ENCODE measurements at regions not wholly inside any gene's neighbourhood (a gene's known extent, or its start where the extent isn't known, plus 50 kb on each side); places are given as distances from the start of the nearest gene placed in this dataset.

- no peak for TF ChIP-seq POLR2A (IDR thresholded peaks at IDR 0.05)
- TF ChIP-seq, protein P1, sequence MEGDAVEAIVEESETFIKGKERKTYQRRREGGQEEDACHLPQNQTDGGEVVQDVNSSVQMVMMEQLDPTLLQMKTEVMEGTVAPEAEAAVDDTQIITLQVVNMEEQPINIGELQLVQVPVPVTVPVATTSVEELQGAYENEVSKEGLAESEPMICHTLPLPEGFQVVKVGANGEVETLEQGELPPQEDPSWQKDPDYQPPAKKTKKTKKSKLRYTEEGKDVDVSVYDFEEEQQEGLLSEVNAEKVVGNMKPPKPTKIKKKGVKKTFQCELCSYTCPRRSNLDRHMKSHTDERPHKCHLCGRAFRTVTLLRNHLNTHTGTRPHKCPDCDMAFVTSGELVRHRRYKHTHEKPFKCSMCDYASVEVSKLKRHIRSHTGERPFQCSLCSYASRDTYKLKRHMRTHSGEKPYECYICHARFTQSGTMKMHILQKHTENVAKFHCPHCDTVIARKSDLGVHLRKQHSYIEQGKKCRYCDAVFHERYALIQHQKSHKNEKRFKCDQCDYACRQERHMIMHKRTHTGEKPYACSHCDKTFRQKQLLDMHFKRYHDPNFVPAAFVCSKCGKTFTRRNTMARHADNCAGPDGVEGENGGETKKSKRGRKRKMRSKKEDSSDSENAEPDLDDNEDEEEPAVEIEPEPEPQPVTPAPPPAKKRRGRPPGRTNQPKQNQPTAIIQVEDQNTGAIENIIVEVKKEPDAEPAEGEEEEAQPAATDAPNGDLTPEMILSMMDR (IDR thresholded peaks at IDR 0.05), result no peak
- Histone ChIP-seq H3K4me3 (replicated peaks in 1 of 3) (no peak overlapping the region), H3K4me1 (peaks cover 0 to 15% of the 10 kb centered on the region in 2 donors), H3K36me3 (no peaks in the 10 kb centered on the region), H3K27ac (no peak overlapping the region), H3K27me3 (no peaks in the 10 kb centered on the region), H3K9me3 (no peaks in the 10 kb centered on the region)
- WGBS, 2 donors, result 70 to 79% methylated on average over 5 of the region's 5 CpGs
- intact Hi-C loops (cut with DNase I), result loop anchor here (10.0 kb wide), 1 partner anchor 504 kb away; no protein-coding TSS in a partner anchor
- no peak for DNase-seq
Measured at GRCh38 chr5:167720676-167721260, 570.7 kb upstream of the WWC1 start.

DNA sequence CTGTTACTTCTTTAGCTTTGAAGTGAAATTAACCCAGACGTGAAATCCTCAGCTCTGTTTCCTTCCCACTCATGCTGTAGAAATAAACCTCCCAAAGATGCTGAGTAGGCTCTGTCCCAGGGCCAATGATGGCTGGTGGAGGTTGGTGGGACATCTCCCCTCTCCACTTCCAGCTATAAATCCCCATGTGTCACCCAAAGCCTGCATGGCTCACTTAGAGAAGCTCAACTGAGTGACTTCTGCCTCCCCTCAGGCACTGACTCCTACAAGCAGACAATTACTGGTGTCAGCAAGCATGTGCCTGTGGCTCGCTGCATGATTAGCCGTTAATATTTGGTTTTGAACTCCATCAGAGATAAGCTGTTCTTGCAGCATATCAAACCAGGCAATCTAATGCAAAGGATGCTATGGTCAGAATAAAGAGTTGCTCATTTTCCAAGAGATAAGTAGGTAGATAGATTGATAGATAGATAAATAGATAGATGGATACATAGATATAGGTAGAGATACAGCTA lies 569.5 kb upstream of the WWC1 start:
- H3K36me3 ChIP-seq, result no peaks in the 10 kb centered on the region
- no peak overlapping the region for H3K27ac ChIP-seq
- H3K4me3 ChIP-seq (replicated peaks in 1 of 3), result no peak overlapping the region
- H3K4me1 ChIP-seq, result peaks cover 0 to 15% of the 10 kb centered on the region in 2 donors
- H3K9me3 ChIP-seq, result no peaks in the 10 kb centered on the region
- 83 to 91% methylated on average over 3 of the region's 3 CpGs for WGBS, 2 donors
- TF ChIP-seq, protein P1 (IDR thresholded peaks at IDR 0.05), result no peak
- no peak for TF ChIP-seq POLR2A (IDR thresholded peaks at IDR 0.05)
- intact Hi-C loops (cut with DNase I), result loop anchor here (10.0 kb wide), 1 partner anchor 503 kb away; no protein-coding TSS in a partner anchor
- H3K27me3 ChIP-seq, result no peaks in the 10 kb centered on the region
- DNase-seq, result no peak

DNA sequence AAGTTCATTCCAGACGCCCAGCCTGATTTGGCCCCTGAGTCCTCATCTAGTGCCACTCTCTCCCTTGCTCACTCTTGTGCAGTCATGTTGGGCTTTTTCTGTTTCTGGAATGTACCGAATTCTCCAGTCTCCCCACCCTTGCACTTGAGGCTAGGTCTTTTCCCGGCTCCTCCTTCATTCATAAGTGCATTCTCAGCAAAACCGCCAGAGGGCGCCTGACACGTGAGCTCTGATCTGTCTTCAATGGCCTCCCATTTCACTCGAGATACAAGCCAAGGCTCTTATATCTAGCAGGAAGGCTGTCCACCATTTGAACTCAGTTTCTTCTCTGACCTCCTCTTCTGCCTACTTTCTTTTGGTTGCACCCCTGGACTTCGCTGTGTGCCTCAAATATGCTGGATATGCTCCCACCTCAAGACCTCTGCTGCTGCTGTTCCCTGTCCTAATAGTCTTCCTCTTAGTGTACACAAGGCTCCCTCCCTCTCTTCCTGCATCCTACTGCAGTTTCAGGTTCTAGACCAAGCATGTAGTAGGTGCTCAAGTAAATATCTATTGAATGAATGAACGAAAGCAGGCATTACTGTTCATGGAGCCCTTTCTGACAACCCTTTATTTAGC lies 568.1 kb upstream of the WWC1 start:
- Histone ChIP-seq H3K4me3 (replicated peaks in 1 of 3) (no peak overlapping the region), H3K27ac (peak overlapping the region in 1 of 3 donors; percentile 55), H3K27me3 (no peaks in the 10 kb centered on the region), H3K4me1 (peaks cover 0 to 8% of the 10 kb centered on the region in 2 donors), H3K9me3 (no peaks in the 10 kb centered on the region), H3K36me3 (no peaks in the 10 kb centered on the region)
- intact Hi-C loops (cut with DNase I), result loop anchor here (10.0 kb wide), 1 partner anchor 501 kb away; no protein-coding TSS in a partner anchor
- WGBS, 2 donors, result 20 to 22% methylated on average over 9 of the region's 9 CpGs
- no peak for TF ChIP-seq POLR2A (IDR thresholded peaks at IDR 0.05)
- TF ChIP-seq, protein P1 (IDR thresholded peaks at IDR 0.05), result peak; percentile 69 to 98 (median 84)
- DNase-seq, result peak; percentile 84 to 89

GRCh38 chr5:167725264-167725663 lies 566.2 kb upstream of the WWC1 start:
- no peak for TF ChIP-seq POLR2A (IDR thresholded peaks at IDR 0.05)
- TF ChIP-seq, protein P1 (IDR thresholded peaks at IDR 0.05), result no peak
- Histone ChIP-seq H3K4me1 (peaks cover 7 to 15% of the 10 kb centered on the region in 2 donors), H3K9me3 (no peaks in the 10 kb centered on the region), H3K27ac (no peak overlapping the region), H3K4me3 (replicated peaks in 1 of 3) (no peak overlapping the region), H3K36me3 (no peaks in the 10 kb centered on the region), H3K27me3 (no peaks in the 10 kb centered on the region)
- no peak for DNase-seq
- WGBS, 2 donors, result 76 to 78% methylated on average over 2 of the region's 2 CpGs
- intact Hi-C loops (cut with DNase I), result loop anchor here (10.0 kb wide), 1 partner anchor 500 kb away; no protein-coding TSS in a partner anchor

- 92% methylated on average over 7 of the region's 7 CpGs for WGBS, 2 donors
- no peak overlapping the region for H3K4me3 ChIP-seq (replicated peaks in 1 of 3)
- no peaks in the 10 kb centered on the region for H3K9me3 ChIP-seq
- DNase-seq, result no peak
- H3K27ac ChIP-seq, result no peak overlapping the region
- TF ChIP-seq, protein P1 (IDR thresholded peaks at IDR 0.05), result no peak
- TF ChIP-seq POLR2A (IDR thresholded peaks at IDR 0.05), result no peak
- H3K4me1 ChIP-seq, result peaks cover 7 to 15% of the 10 kb centered on the region in 2 donors
- no peaks in the 10 kb centered on the region for H3K36me3 ChIP-seq
- intact Hi-C loops (cut with DNase I), result loop anchor here (10.0 kb wide), 1 partner anchor 499 kb away; no protein-coding TSS in a partner anchor
- no peaks in the 10 kb centered on the region for H3K27me3 ChIP-seq
Measured at GRCh38 chr5:167725741-167726140, 565.7 kb upstream of the WWC1 start.

Measured in thyroid gland (tissue), 4 donors.